Spleen (tissue), 11 donors: ENCODE measurements at regions not wholly inside any gene's neighbourhood (a gene's known extent, or its start where the extent isn't known, plus 50 kb on each side); places are given as distances from the start of the nearest gene placed in this dataset.

Experiments used
- DNase-seq: peaks from one replicate; pipeline ENCODE4 v3.0.0-alpha.2; 2020
- H3K27ac ChIP-seq, 8 donors: fragments of 200-600 bp; sonication (generic) in 7 of 8; 1 replicate in 4 of 8; 2 replicates in 4 of 8; pipeline versions ENCODE4 v1.5.0 to v1.8.0; 2016 to 2021; ENCODE audit warnings: inconsistent platforms in 4 of 8, mild to moderate bottlenecking in 4 of 8, moderate library complexity in 1 of 8
- H3K27me3 ChIP-seq, 7 donors: fragments of 200-600 bp; sonication (generic) in 6 of 7; replicated peaks in 1 of 7; 1 replicate in 4 of 7; 2 replicates in 3 of 7; pipeline versions ENCODE4 v1.5.0 to v1.8.0; 2016 to 2021; ENCODE audit warnings: inconsistent platforms in 3 of 7, mild to moderate bottlenecking in 1 of 7
- H3K36me3 ChIP-seq, 6 donors: fragments of 200-600 bp; sonication (generic) in 5 of 6; 1 replicate in 4 of 6; 2 replicates in 2 of 6; pipeline versions ENCODE4 v1.5.0 to v1.8.0; 2016 to 2021; ENCODE audit warnings: inconsistent platforms in 2 of 6
- H3K4me1 ChIP-seq, 6 donors: fragments of 200-600 bp; sonication (generic) in 5 of 6; 1 replicate in 3 of 6; 2 replicates in 3 of 6; pipeline versions ENCODE4 v1.5.0 to v1.8.0; 2016 to 2021; ENCODE audit warnings: inconsistent platforms in 3 of 6
- H3K4me3 ChIP-seq, 8 donors: fragments of 200-600 bp; sonication (generic) in 7 of 8; 1 replicate in 4 of 8; 2 replicates in 4 of 8; pipeline versions ENCODE4 v1.5.0 to v1.8.0; 2016 to 2021; ENCODE audit warnings: inconsistent platforms in 4 of 8, mild to moderate bottlenecking in 4 of 8, moderate library complexity in 2 of 8
- H3K9me3 ChIP-seq, 8 donors: fragments of 200-600 bp; sonication (generic) in 7 of 8; 1 replicate in 4 of 8; 2 replicates in 4 of 8; pipeline versions ENCODE4 v1.5.0 to v1.8.0; 2016 to 2021; ENCODE audit warnings: inconsistent platforms in 4 of 8
- POLR2A ChIP-seq, 3 donors: fragments of 450-650 bp; IDR thresholded peaks; one replicate each; pipeline ENCODE4 v1.5.1; 2017; ENCODE audit warnings: antibody characterized with exemption in 3 of 3, mild to moderate bottlenecking in 1 of 3
- POLR2AphosphoS5 ChIP-seq, 3 donors: sonication (generic); formaldehyde crosslinking; IDR thresholded peaks; one replicate each; pipeline ENCODE4 v1.5.1; 2017; ENCODE audit warnings: antibody characterized with exemption in 3 of 3
- WGBS, 5 donors: extraction: QIAGEN DNeasy Blood & Tissue Kit in 3 of 5; methylation state at CpG; one replicate each; pipeline versions ENCODE4 v1.1.5 to v1.1.7; 2013 to 2018; 5-methylcytosine and 5-hydroxymethylcytosine counted together
- intact Hi-C: fragments of 100-400 bp; cut with DNase I; formaldehyde crosslinking; loops from one replicate; pipeline ENCODE4 v1.15.0; 2023; ENCODE audit warnings: low total_unique reads
- TF ChIP-seq, protein P1 (sequence below), 11 experiments: fragments of 200-600 bp in 7 of 11; fragments of 450-650 bp in 4 of 11; sonication (generic) in 4 of 11; IDR thresholded peaks in 8 of 11; conservative IDR thresholded peaks in 3 of 11; 1 replicate in 7 of 11; 2 replicates in 4 of 11; pipeline versions ENCODE4 v1.4.0 to v1.8.0; 2016 to 2021; ENCODE audit warnings: antibody characterized with exemption in 11 of 11, inconsistent platforms in 4 of 11, mild to moderate bottlenecking in 1 of 11
- donor health status: healthy with polysubstance abuse.
- donor health status: DM: no; HTN: no; CAD: no; lungs with moderate emphysema.
- donor health status: DM: no; HTN: no; CAD: no.
- donor health status: Bipolar disorder and iron deficiency.
- donor health status: healthy.
- donor health status: DM: no; HTN: no; CAD: no.
- donor health status: DM: yes; HTN: yes; CAD: no.

GRCh38 chr5:63220244-63220643, 641.6 kb downstream of the LRRC70 start:
- intact Hi-C loops, result no loop called here
- Histone ChIP-seq H3K36me3 (no peaks in the 10 kb centered on the region), H3K9me3 (no peaks in the 10 kb centered on the region), H3K27ac (no peak overlapping the region), H3K4me3 (no peak overlapping the region), H3K4me1 (no peaks in the 10 kb centered on the region), H3K27me3 (no peaks in the 10 kb centered on the region)
- no peak for DNase-seq
- 59 to 73% (median 71%) methylated on average over 1 of the region's 1 CpG for WGBS, 5 donors
- TF ChIP-seq POLR2A (IDR thresholded peaks at IDR 0.05) (no peak), POLR2AphosphoS5 (IDR thresholded peaks at IDR 0.05) (no peak)
- TF ChIP-seq, protein P1, sequence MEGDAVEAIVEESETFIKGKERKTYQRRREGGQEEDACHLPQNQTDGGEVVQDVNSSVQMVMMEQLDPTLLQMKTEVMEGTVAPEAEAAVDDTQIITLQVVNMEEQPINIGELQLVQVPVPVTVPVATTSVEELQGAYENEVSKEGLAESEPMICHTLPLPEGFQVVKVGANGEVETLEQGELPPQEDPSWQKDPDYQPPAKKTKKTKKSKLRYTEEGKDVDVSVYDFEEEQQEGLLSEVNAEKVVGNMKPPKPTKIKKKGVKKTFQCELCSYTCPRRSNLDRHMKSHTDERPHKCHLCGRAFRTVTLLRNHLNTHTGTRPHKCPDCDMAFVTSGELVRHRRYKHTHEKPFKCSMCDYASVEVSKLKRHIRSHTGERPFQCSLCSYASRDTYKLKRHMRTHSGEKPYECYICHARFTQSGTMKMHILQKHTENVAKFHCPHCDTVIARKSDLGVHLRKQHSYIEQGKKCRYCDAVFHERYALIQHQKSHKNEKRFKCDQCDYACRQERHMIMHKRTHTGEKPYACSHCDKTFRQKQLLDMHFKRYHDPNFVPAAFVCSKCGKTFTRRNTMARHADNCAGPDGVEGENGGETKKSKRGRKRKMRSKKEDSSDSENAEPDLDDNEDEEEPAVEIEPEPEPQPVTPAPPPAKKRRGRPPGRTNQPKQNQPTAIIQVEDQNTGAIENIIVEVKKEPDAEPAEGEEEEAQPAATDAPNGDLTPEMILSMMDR (IDR thresholded peaks at IDR 0.05 in 8 of 11, conservative IDR thresholded peaks at IDR 0.05 in 3 of 11), result no peak

- intact Hi-C loops, result no loop called here
- TF ChIP-seq POLR2A (IDR thresholded peaks at IDR 0.05), result no peak
- DNase-seq, result no peak
Measured at GRCh38 chr5:63217422-63217821, 638.8 kb downstream of the LRRC70 start.

GRCh38 chr5:63213256-63213655, 634.6 kb downstream of the LRRC70 start:
- DNase-seq, result no peak
- H3K9me3 ChIP-seq, result no peaks in the 10 kb centered on the region
- TF ChIP-seq, protein P1 (IDR thresholded peaks at IDR 0.05 in 8 of 11, conservative IDR thresholded peaks at IDR 0.05 in 3 of 11), result no peak
- TF ChIP-seq POLR2AphosphoS5 (IDR thresholded peaks at IDR 0.05) (no peak), POLR2A (IDR thresholded peaks at IDR 0.05) (no peak)
- WGBS, 5 donors, result 64 to 81% (median 73%) methylated on average over 2 of the region's 2 CpGs
- intact Hi-C loops, result no loop called here
- no peaks in the 10 kb centered on the region for H3K27me3 ChIP-seq
- H3K27ac ChIP-seq, result no peak overlapping the region
- H3K4me1 ChIP-seq, result no peaks in the 10 kb centered on the region
- no peak overlapping the region for H3K4me3 ChIP-seq
- no peaks in the 10 kb centered on the region for H3K36me3 ChIP-seq

More at GRCh38 chr5:63217422-63217821, 638.8 kb downstream of the LRRC70 start:
- Histone ChIP-seq H3K9me3 (no peaks in the 10 kb centered on the region), H3K4me1 (no peaks in the 10 kb centered on the region), H3K36me3 (no peaks in the 10 kb centered on the region), H3K4me3 (no peak overlapping the region), H3K27me3 (no peaks in the 10 kb centered on the region), H3K27ac (no peak overlapping the region)
- WGBS, 5 donors, result 75 to 86% (median 79%) methylated on average over 4 of the region's 4 CpGs

DNA sequence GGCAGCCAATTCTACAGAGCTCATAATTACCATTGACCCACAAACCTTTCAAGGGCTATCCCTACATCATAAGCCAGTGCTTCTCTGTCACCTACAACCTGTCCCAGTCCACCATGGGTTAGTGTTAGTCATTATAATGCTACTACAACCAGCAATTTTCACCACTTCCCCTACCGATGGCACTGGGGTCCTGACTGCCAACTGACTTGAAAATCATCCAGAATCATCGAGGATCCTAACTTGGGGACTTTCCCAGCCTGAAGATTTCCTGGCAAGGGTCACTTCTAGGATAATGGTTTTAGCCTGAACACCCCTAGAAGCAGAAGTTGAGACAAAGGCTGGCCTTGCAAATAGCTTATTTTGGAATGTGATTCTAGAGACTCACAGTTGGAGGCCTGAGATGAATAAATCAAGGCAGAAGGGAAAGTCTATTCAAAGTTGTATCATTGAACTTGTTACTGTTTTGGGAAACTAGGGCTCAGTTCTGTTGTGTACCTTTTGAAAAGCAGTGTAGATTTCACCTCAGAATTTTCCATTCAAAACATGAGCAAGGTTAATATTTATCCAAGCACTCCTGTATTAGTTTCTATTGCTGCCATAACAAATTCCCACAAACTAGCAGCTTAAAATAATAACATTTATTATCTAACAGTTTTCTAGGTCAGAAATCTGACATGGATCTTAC, 633.0 kb downstream of the LRRC70 start:
- H3K4me1 ChIP-seq, result no peaks in the 10 kb centered on the region
- DNase-seq, result no peak
- 36 to 57% (median 45%) methylated on average over 2 of the region's 2 CpGs for WGBS, 5 donors
- H3K27ac ChIP-seq, result no peak overlapping the region
- intact Hi-C loops, result no loop called here
- H3K36me3 ChIP-seq, result no peaks in the 10 kb centered on the region
- no peak overlapping the region for H3K4me3 ChIP-seq
- H3K9me3 ChIP-seq, result no peaks in the 10 kb centered on the region
- TF ChIP-seq POLR2AphosphoS5 (IDR thresholded peaks at IDR 0.05) (no peak), POLR2A (IDR thresholded peaks at IDR 0.05) (no peak)
- TF ChIP-seq, protein P1 (IDR thresholded peaks at IDR 0.05 in 8 of 11, conservative IDR thresholded peaks at IDR 0.05 in 3 of 11), result no peak
- H3K27me3 ChIP-seq, result no peaks in the 10 kb centered on the region
